ENCODE measurements at regions not wholly inside any gene's neighbourhood (a gene's known extent, or its start where the extent isn't known, plus 50 kb on each side); places are given as distances from the start of the nearest gene placed in this dataset.
"Not testable (repeated sequence)": the region's sequence is repeated elsewhere in the genome, so short reads cannot be mapped to it uniquely, and the experiment has no call there.

- no peak for DNase-seq
Measured at GRCh38 chr5:17896605-17897004, 262.3 kb downstream of the TAF11L14 start.

- DNase-seq: no peak
Measured at GRCh38 chr5:17897776-17898175, 263.5 kb downstream of the TAF11L14 start.

- DNase-seq: no peak
Measured at GRCh38 chr5:17898766-17899165, 264.5 kb downstream of the TAF11L14 start.

GRCh38 chr5:17907094-17907493 lies 272.8 kb downstream of the TAF11L14 start:
- DNase-seq: no peak

GRCh38 chr5:17910318-17910717 lies 276.1 kb downstream of the TAF11L14 start:
- DNase-seq: no peak

- DNase-seq: no peak
Measured at GRCh38 chr5:17912794-17913193, 278.5 kb downstream of the TAF11L14 start.

GRCh38 chr5:17916446-17916845 lies 282.2 kb downstream of the TAF11L14 start:
- DNase-seq: no peak

GRCh38 chr5:17917465-17917864 lies 283.2 kb downstream of the TAF11L14 start:
- DNase-seq: no peak

- DNase-seq: no peak
Measured at GRCh38 chr5:17918373-17919104, 284.3 kb downstream of the TAF11L14 start.

GRCh38 chr5:17925276-17925675 lies 291.0 kb downstream of the TAF11L14 start:
- no peak for DNase-seq

GRCh38 chr5:17928581-17928981 lies 294.3 kb downstream of the TAF11L14 start:
- DNase-seq: no peak

- DNase-seq: no peak
Measured at GRCh38 chr5:17929171-17929570, 294.9 kb downstream of the TAF11L14 start.

GRCh38 chr5:17930346-17930745 lies 296.1 kb downstream of the TAF11L14 start:
- no peak for DNase-seq

GRCh38 chr5:17944046-17944445 lies 309.8 kb downstream of the TAF11L14 start:
- no peak for DNase-seq

- no peak for DNase-seq
Measured at GRCh38 chr5:17947029-17947428, 312.8 kb downstream of the TAF11L14 start.

GRCh38 chr5:17951392-17952169 lies 317.3 kb downstream of the TAF11L14 start:
- no peak for DNase-seq

- DNase-seq: no peak
Measured at GRCh38 chr5:17952231-17952630, 318.0 kb downstream of the TAF11L14 start.

GRCh38 chr5:17964067-17964466 lies 329.8 kb downstream of the TAF11L14 start:
- no peak for DNase-seq

- no peak for DNase-seq
Measured at GRCh38 chr5:17966640-17967402, 332.6 kb downstream of the TAF11L14 start.

GRCh38 chr5:17976404-17976803 lies 342.1 kb downstream of the TAF11L14 start:
- DNase-seq: no peak

- no peak for DNase-seq
Measured at GRCh38 chr5:17978954-17979353, 344.7 kb downstream of the TAF11L14 start.

GRCh38 chr5:17982626-17983025 lies 348.4 kb downstream of the TAF11L14 start:
- DNase-seq: not testable (repeated sequence)

- no peak for DNase-seq
Measured at GRCh38 chr5:17989036-17989435, 354.8 kb downstream of the TAF11L14 start.

Data from stimulated activated naive CD4-positive, alpha-beta T cell treated with Interleukin-2 at 50 U/mL for 16 hours (primary cell).